ENCODE measurements at regions not wholly inside any gene's neighbourhood (a gene's known extent, or its start where the extent isn't known, plus 50 kb on each side); places are given as distances from the start of the nearest gene placed in this dataset.

DNA sequence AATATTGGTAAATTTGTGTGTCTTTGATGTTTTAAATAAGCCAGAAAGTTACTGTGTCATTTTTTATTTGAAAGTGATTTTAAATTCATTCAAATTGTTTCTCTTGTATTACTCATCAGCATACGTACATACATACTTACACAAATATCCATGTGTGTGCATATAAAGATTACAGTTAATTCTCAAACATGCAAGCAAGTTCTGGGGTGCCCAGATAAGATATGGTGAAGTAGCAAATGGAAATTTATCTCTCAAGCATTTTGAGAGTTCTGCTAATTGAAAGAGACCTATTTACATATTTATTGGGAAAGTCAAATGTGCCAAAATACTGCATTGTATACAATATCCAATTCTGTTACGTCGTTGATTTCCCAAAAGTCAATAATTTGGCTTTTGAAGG lies 1024.0 kb upstream of the CNTN5 start:
- TF ChIP-seq, protein P1, sequence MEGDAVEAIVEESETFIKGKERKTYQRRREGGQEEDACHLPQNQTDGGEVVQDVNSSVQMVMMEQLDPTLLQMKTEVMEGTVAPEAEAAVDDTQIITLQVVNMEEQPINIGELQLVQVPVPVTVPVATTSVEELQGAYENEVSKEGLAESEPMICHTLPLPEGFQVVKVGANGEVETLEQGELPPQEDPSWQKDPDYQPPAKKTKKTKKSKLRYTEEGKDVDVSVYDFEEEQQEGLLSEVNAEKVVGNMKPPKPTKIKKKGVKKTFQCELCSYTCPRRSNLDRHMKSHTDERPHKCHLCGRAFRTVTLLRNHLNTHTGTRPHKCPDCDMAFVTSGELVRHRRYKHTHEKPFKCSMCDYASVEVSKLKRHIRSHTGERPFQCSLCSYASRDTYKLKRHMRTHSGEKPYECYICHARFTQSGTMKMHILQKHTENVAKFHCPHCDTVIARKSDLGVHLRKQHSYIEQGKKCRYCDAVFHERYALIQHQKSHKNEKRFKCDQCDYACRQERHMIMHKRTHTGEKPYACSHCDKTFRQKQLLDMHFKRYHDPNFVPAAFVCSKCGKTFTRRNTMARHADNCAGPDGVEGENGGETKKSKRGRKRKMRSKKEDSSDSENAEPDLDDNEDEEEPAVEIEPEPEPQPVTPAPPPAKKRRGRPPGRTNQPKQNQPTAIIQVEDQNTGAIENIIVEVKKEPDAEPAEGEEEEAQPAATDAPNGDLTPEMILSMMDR (IDR thresholded peaks at IDR 0.05): no peak
- TF ChIP-seq POLR2A (IDR thresholded peaks at IDR 0.05) (no peak), POLR2AphosphoS5 (IDR thresholded peaks at IDR 0.05) (no peak), EP300 (IDR thresholded peaks at IDR 0.05) (no peak)

DNA sequence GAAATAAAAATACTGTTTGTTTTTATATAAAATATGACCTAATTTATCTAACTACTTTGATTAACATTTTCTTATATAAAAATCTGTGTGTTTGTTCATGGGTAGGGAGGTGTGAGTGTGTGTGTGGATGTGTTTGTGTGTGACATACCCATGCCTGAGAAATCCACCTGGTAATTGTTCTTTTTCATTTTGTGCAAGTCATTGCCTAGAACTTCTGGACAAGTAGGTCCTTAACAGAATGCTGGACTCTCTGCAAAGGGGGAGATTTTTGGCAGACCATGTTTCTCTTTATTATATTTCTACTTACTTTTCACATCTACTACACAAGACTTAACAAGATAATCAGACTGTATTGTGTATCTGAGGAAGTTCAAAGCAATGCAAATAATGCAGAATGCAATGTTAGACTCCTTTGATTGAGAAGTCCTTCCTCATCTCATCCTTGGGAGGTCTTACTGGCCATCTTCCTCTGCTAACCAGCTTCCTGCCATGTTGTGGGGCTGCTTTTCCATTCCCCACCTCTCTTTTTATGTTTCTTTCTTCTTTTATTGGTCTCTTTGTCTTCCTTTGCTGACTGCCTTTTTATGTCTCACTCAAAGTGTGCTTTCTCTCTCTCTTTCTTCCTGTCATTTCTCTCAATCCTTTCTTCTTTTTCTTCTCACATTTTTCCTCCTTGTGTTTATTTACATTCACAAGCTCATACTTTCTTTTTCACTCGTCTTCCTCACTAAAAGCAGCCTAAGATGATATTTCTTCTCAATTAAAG lies 1017.0 kb upstream of the CNTN5 start:
- WGBS, 2 donors: 19 to 40% methylated on average over 1 of the region's 1 CpG
- intact Hi-C loops (cut with DNase I): no loop called here
- no peaks in the 10 kb centered on the region for H3K36me3 ChIP-seq
- no peaks in the 10 kb centered on the region for H3K9me3 ChIP-seq
- TF ChIP-seq POLR2AphosphoS5 (IDR thresholded peaks at IDR 0.05): no peak
- TF ChIP-seq, protein P1 (IDR thresholded peaks at IDR 0.05): no peak
- TF ChIP-seq POLR2A (IDR thresholded peaks at IDR 0.05): no peak
- TF ChIP-seq EP300 (IDR thresholded peaks at IDR 0.05): no peak
- H3K4me1 ChIP-seq: no peaks in the 10 kb centered on the region
- no peak overlapping the region for H3K4me3 ChIP-seq
- no peaks in the 10 kb centered on the region for H3K27me3 ChIP-seq
- H3K27ac ChIP-seq: no peak overlapping the region
- DNase-seq: no peak

More for the DNA sequence above, 1024.0 kb upstream of the CNTN5 start:
- H3K4me1 ChIP-seq: no peaks in the 10 kb centered on the region
- 83 to 85% methylated on average over 3 of the region's 3 CpGs for WGBS, 2 donors
- H3K27ac ChIP-seq: no peak overlapping the region
- no peak overlapping the region for H3K4me3 ChIP-seq
- no peaks in the 10 kb centered on the region for H3K27me3 ChIP-seq
- no peak for DNase-seq
- no peaks in the 10 kb centered on the region for H3K36me3 ChIP-seq
- intact Hi-C loops (cut with DNase I): no loop called here
- peaks cover 0 to 1% (median 0%) of the 10 kb centered on the region in 4 donors for H3K9me3 ChIP-seq

DNA sequence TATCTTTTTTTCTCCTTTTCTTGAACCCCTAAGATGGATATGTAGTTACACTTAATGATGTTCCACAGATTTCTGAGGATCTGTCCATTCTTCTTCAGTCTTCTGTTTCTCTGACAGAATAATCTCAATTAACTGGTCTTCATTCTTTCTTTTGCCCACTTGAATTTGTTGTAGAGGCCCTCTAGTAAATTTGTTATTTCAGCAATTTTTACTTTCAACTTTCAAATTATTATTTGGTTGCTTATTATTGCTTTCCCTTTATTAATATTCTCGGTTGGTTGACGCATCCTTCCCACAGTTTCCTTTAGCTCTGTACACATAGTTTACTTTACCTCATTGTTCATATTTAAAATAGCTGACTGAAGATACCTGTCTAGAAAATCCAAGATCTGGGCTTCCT lies 1013.7 kb upstream of the CNTN5 start:
- Histone ChIP-seq H3K4me1 (no peaks in the 10 kb centered on the region), H3K27me3 (no peaks in the 10 kb centered on the region), H3K9me3 (peaks cover 0 to 3% (median 0%) of the 10 kb centered on the region in 4 donors), H3K36me3 (no peaks in the 10 kb centered on the region), H3K27ac (no peak overlapping the region), H3K4me3 (no peak overlapping the region)
- intact Hi-C loops (cut with DNase I): no loop called here
- TF ChIP-seq, protein P1 (IDR thresholded peaks at IDR 0.05): no peak
- TF ChIP-seq EP300 (IDR thresholded peaks at IDR 0.05) (no peak), POLR2AphosphoS5 (IDR thresholded peaks at IDR 0.05) (no peak), POLR2A (IDR thresholded peaks at IDR 0.05) (no peak)
- 94% methylated on average over 2 of the region's 2 CpGs for WGBS, 2 donors
- DNase-seq: no peak

DNA sequence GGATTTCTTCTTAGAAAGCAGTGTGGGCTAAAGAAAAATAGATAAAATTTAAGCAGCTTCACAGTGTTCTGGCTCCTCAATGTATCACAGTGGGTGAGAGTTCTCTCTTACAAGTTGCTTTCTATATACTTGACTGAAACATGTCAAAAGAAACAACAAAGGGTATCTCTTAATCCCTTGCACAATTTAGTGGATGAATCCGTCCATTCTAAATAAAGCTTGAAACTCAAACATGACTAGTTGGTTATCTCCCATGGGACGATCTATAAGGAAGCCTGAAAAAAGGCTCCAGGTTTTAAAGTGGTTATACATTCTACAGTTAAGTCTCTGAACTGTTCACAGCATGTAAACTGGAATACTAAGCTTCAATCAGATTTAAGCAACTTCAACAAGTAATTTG lies 993.1 kb upstream of the CNTN5 start:
- Histone ChIP-seq H3K4me3 (no peak overlapping the region), H3K4me1 (no peaks in the 10 kb centered on the region), H3K27me3 (no peaks in the 10 kb centered on the region), H3K27ac (no peak overlapping the region), H3K9me3 (no peaks in the 10 kb centered on the region), H3K36me3 (no peaks in the 10 kb centered on the region)
- no peak for TF ChIP-seq POLR2AphosphoS5 (IDR thresholded peaks at IDR 0.05)
- no peak for TF ChIP-seq EP300 (IDR thresholded peaks at IDR 0.05)
- no peak for TF ChIP-seq POLR2A (IDR thresholded peaks at IDR 0.05)
- TF ChIP-seq, protein P1 (IDR thresholded peaks at IDR 0.05): no peak
- intact Hi-C loops (cut with DNase I): no loop called here
- WGBS, 2 donors: 72 to 73% methylated on average over 2 of the region's 2 CpGs
- DNase-seq: no peak

DNA sequence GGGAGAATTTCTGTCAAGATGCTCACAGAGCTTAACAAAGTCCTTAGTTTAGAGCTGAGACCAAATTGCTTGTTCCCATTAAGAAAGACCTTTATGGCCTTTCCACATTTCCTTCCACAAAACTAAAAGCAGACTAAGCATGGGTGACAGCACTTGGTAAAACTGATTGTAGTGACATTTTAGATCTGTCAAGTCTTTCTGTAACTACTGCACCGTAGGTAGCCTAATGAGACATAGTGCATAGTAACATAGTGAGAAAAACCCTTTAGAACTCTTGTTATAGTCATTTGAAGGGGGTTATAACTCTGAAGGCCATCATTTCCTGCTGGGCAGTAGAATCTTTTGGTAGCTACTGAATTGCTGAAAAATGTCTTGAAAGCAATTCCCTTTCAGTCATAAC lies 990.9 kb upstream of the CNTN5 start:
- Histone ChIP-seq H3K27ac (no peak overlapping the region), H3K36me3 (no peaks in the 10 kb centered on the region), H3K9me3 (no peaks in the 10 kb centered on the region), H3K4me3 (no peak overlapping the region), H3K27me3 (no peaks in the 10 kb centered on the region), H3K4me1 (no peaks in the 10 kb centered on the region)
- TF ChIP-seq POLR2AphosphoS5 (IDR thresholded peaks at IDR 0.05) (no peak), POLR2A (IDR thresholded peaks at IDR 0.05) (no peak), EP300 (IDR thresholded peaks at IDR 0.05) (no peak)
- TF ChIP-seq, protein P1 (IDR thresholded peaks at IDR 0.05): no peak
- no peak for DNase-seq
- intact Hi-C loops (cut with DNase I): no loop called here
- whole genome bisulfite sequencing, 2 donors: 67 to 86% methylated on average over 1 of the region's 1 CpG

Measured in sigmoid colon (tissue), 6 donors.